NCI-H187 (cell line): ENCODE measurements at regions not wholly inside any gene's neighbourhood (a gene's known extent, or its start where the extent isn't known, plus 50 kb on each side); places are given as distances from the start of the nearest gene placed in this dataset.
"Not testable (repeated sequence)": the region's sequence is repeated elsewhere in the genome, so short reads cannot be mapped to it uniquely, and the experiment has no call there.

Source experiments
- DNase-seq, 2 experiments: peaks; one replicate each; lab custom pipeline; 2025; lab: John Stamatoyannopoulos, UW

DNA sequence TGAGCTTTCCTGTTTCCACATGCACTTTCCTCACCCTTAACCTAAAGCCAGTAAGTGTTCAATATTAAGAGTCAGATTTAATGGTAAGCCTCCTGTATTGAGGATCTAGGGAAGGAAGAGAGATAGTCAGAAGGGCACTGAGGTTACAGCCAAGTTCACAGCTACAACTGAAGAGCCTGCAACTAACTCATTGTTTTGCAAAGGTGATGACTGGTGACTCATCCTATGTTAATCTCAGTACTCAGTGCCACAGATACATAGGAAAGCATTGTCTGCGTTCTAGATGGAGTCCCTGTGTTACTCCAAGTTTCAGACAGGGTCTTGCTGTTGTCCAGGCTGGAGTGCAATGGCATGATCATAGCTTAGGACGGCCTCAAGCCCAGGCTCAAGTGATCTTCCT is 157.0 kb upstream of the RBM19 start:
- DNase-seq: no peak

DNA sequence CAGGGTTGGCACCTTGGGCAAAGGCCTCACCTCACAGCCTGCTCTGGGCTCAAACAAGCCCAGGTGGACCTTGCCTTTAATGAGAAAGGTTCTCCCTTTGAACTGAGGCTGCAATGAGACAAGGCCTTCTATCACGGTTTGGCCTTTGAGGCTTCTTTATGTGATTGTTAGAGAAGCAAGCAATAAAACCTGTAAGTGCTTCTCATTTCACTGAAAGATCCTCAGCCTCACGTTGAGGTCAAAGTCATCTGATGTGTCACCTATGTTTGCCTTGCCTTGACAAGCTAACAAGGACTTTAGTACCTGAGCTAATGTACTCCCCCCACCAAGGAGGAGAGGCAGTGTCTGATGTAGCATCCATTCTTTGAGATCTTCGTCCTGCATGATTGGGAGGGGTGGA is 155.9 kb upstream of the RBM19 start:
- no peak for DNase-seq

DNA sequence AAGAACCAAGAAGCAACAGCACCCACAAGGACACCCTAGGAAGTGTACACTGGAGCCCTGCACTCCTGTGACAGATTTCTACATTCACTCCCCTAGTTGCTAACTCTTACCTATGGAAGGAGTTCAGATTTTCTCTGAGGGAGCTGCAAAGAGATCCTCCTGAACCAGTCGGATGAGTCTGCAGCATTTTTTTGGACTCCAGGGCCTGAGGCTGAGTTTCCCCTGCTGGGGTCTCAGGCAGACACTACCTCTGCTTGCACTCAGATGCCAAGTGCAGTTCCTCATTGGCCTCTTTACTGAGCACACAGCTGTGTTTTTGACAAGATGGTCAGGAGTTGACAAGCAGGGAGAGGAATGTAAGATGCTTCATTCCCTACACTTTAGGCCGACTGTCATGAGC is 153.2 kb upstream of the RBM19 start:
- no peak for DNase-seq

DNA sequence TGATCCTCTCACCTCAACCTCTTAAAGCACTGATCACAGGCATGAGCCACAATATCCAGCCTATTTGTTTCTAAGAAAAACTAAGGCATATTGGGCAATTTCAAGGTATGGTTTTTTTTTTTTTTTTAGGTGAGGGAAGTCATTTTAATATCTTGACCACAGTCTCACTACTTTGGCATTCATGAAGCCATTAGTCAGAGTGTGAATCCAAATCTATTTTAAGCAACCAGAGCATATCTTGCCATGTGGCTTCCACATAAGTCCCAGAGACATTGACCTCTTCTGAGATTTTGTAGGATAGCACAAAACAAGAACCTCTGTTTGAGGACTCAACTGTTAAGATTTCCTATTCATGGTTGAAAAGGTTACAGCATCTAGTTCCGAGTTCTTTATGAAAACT is 130.3 kb upstream of the RBM19 start:
- DNase-seq: no peak

DNA sequence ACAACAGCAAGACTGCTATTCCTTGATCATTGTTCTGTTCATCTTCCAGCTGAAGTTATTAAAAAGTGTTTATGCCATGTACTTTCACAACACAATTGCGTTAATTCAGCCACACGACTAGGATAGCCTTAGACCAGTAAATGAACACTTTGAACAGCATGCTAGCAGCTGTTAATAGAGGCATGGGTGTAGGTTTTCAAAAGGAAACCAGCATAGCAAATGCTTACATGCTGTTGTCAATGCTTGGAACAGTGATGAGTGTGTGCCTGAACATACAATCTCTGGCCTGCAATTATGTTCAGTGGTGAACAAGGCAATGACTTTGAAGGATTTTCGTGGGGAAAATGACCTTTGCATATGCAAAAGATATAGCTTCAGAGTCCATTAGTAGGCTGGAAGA is 127.4 kb upstream of the RBM19 start:
- no peak for DNase-seq

DNA sequence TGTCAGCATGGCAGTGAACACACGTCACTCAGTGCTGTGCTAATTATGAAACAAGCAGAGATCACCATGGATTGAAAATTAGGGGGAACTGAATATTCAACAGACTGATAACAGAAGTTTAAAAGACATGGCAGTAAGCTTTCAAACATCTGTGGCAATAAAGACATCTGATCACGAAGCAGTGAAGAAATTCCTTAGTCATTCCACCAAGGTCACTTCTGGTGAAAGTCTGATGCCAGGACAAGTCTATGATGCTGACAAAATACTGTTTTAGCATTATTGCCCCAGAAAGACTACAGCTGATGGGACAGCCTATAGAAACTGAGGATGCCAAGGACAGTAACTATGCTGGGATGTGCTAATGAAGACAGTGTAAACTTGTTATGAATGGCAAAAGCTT is 126.9 kb upstream of the RBM19 start:
- no peak for DNase-seq

DNA sequence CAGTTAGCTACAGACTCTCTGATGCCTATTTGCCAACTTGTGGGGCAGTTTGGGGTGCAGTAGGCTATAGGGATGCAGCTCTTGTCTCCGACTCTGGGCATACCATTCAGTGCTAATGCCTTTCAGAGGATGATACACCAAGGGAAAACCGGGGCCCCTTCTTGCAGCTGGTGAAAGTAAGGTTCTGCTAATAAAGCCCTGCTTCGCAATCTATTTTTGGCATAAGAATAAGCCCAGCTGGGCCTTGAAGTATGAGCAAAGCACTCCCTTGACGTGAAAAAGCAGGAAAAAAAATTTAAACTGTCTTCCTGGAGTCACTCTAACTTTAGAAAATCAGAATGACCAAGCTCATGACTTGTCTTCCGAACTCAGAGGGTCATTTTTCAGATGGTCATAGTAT is 124.1 kb upstream of the RBM19 start:
- no peak for DNase-seq

DNA sequence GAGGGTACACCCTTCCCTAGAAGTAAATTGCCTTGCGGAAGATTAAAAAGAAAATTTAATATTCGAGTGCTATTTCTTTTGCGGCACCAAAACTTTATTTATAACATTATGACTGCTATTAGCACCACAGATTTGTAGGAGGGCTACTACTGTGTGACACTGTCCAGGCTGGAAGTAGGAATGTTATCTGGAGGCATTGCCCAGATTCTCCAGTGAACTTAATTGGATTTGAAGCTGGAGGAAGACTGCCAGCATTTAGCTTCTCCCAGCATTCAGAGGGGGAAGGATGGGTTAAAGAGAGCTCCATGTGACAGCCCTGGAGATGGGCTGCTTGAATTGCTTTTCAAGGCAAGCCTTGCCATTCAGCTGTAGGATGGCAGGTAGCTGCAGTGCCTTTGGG is 107.0 kb upstream of the RBM19 start:
- no peak for DNase-seq

DNA sequence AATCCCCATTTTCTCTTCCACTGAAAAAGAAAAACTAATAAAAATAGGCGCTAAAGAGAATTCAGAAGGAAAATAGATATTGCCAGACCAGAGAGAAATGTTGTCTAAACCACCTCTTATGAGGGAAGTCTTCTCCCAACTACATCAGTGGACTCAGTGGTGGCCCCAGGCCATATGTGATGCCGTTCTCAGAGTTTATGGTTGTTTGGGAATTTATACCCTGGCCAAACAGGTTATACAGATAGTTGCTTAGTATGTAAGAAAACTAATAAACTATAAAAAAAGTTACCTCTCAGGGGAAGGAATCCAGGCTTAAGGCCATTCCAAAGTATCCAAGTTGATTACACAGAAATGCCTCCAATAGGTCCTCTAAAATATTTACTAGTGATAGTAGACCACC is 103.4 kb upstream of the RBM19 start:
- DNase-seq: no peak

DNA sequence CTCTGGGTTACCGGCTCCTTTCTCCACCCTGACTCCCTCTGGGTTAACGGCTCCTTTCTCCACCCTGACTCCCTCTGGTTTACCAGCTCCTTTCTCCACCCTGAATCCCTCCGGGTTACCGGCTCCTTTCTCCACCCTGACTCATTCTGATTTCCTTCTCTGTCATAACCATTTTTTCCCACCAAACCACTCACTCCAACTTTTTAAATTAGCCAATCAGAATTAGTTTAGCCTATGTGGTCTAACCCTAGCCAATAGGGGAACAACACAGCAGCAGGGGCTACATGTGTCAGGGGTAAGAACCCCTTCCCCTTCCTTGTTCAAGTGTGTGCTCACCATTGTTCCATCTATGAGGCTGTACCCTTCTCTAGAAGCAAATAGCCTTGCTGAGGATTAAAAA is 98.4 kb upstream of the RBM19 start:
- no peak for DNase-seq

DNA sequence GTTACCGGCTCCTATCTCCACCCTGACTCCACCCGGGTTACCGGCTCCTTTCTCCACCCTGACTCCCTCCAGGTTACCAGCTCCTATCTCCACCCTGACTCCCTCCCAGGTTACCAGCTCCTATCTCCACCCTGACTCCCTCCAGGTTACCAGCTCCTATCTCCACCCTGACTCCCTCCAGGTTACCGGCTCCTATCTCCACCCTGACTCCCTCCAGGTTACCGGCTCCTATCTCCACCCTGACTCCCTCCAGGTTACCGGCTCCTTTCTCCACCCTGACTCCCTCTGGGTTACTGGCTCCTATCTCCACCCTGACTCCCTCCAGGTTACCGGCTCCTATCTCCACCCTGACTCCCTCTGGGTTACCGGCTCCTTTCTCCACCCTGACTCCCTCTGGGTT is 97.9 kb upstream of the RBM19 start:
- DNase-seq: not testable (repeated sequence)

DNA sequence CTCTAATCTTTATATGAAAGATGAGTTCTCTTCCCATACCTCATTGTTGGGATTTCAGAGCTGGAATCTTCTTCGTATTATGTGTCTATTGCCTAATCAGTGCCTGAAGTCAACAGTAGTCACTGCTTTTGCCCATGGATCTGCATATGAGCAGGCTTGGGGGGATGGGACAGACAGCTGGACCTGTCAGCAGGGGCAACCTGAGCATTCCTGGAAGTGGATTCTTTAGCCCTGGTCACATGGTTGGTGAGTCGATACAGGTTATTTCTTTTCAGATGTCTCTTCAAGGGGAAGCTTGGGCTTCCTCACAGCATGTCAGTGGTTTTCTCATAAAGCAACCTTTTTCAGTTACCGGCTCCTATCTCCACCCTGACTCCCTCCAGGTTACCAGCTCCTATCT is 97.3 kb upstream of the RBM19 start:
- DNase-seq: no peak

DNA sequence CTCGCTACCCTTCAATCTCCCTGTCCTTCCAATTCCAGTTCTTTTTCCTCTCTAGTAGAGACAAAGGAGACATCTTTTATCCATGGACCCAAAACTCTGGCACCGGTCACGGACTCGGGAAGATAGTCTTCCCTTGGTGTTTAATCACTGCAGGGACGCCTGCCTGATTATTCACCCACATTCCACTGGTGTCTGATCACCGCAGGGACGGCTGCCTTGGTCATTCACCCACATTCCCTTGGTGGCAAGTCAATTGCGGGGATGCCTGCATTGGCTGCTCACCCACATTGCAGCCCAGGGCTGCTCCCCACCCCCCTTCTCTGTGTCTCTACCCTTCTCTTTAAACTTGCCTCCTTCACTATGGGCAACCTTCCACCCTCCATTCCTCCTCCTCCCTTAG is 90.2 kb upstream of the RBM19 start:
- DNase-seq: not testable (repeated sequence)

DNA sequence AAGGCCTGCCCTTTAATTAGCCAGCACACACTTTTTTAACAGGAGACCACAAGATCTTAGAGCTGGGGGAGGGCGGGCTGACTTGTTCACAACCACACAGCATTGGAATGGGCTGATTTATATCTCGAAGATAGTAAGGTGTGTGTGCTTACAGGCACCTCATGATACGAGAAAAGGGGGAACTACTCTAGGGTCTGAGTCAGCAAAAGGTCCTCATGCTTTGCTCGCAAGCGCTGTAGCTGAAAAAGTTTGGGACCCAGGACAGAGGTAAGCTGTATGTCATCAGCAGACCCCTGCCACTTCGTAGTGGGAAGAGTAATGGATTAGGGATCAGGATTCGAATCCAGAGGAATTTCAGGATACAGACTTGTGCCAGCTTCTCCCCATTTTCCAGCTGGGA is 88.9 kb upstream of the RBM19 start:
- DNase-seq: no peak

DNA sequence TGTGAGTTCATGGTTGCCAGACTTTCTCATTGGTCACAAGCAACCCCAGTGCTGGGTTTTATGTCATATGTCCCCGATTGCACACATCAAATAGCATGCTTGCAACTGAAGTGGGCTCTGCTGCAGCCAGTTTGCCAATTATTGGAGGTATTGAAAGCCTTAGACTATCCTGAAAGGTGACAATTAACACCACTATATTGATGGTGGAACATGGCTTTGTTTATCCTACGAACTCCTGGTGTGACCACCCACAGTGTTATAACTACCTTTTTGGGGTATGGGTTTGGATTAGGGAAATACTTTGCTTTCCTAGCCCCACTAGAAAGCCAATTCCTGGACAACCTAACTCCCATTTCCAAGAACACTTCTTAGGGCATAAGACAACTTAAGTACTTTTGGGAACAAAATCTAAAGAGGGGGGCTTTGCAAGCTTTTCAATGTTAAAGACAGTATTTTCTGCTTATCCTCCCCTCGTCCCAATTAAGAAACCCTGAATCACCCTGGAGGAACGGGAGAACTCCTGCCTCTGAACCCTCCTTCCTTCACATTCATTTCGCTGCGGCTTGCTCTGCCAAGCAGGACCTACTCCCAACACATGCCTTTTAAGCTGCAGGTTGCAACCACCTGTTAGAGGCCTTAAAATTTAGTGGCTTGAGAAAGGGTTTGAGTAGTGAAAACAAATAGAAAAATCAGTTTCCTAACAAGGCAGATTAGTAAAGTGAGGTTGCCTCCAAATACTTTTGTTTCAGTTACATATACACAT is 80.3 kb upstream of the RBM19 start:
- DNase-seq: no peak

DNA sequence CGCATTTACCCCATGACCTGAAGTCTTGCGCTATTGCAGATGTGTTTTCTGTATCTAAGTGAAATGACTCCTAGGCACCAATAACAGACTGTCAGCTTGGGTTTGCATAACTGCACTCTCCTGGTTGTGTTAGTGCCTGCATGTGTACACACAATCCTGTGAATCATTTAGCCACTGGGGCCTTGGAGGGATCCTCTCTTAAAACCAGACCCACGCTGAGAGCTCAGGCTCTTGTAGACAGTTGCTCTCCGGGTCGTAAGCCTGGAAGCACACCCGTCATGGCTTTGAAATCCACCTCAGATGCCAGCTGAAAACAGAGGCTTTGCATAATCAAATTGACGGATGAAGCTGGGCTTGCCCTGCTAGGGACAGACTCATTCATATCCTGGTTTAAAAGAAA is 79.2 kb upstream of the RBM19 start:
- DNase-seq: no peak

DNA sequence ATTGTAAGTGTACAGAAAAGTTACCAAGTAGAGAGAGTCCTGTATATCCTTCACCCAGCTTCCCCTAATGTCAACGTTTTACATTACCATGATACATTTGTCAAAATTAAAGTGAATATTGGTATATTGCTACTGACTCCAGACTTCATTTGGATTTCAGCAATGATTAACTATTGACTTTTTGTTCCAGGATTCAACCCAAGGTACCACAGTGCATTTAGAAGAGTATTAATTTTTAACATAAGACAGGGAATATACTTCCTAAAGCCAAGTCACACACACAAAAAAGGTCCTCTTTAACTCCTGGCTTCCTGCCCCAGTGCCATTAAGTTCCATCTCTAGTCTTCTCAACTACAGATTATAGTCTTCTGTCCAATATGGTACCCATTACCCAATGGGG is 75.5 kb upstream of the RBM19 start:
- no peak for DNase-seq

DNA sequence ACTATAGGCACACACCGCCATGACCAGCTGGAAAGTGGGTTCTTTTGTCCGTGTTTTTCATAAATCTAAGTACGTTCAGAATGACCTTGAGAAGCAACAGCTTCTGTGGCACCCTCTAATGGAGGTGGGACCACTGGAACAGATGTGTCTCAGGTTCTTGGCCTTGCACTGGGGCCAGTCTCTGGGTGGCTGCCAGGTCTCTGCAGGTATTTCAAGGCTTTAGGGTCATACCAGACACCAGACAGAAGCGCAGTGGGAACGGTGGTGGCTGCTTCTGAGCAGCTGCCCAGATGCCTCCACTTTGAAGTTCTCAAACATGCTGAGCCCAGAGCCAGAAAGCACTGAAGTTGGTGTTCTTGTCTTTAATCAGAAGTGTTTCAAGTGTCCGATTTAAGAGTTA is 75.0 kb upstream of the RBM19 start:
- DNase-seq: no peak

DNA sequence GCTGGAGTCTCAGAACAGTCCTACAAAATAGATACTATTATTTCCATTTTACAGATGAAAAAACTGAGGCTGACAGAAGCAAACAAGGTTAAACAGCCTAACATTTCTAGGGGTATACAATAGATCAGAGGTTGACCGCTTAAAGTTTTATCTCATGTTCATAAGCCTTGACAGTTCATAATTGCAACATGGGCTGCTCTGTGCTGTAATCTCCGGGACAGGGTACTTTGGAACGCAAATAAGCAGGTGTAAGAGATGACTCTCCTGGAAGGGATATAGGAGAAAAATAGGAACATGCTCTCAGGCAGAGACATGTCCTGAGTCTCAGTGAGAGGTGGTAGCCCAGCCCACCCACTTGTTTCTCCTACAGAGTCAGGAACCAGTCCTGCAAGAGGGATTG is 72.8 kb upstream of the RBM19 start:
- DNase-seq: no peak

DNA sequence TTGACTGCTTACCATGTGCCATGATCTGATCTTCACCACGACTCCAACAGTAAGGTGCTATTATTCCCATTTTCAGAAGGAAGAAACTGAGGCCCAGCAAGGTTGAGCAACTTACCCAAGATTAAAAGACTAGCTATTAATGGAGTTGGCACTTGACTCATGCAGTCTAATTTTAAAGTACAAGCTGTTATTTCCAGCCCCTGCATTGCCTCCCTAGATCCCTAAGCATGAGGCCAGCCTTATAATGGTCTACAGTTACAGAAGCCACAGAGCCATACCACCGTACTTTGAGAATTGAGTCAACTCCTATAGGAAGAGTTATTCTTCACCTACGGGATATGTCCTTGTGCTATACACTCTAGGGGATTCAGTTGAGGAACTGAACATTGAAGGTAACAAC is 66.7 kb upstream of the RBM19 start:
- no peak for DNase-seq

DNA sequence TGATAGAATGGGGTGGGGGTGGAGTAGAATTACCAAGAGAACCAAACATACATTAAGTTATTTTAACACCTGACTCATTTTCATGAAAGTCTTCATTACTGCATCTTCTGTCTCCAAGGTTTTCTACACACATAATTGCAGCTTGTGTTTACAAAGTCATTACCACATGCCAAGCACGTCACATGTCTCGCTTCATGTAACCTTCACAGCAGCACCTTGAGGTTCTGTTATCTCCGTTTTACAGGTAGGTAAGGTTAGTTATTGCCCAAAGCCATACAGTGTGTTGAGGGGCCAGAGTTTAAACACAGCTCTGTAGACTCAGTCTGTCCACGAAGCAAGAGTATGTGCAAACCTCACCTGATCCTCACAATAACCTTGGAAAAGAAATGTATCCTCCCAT is 64.3 kb upstream of the RBM19 start:
- DNase-seq: no peak

DNA sequence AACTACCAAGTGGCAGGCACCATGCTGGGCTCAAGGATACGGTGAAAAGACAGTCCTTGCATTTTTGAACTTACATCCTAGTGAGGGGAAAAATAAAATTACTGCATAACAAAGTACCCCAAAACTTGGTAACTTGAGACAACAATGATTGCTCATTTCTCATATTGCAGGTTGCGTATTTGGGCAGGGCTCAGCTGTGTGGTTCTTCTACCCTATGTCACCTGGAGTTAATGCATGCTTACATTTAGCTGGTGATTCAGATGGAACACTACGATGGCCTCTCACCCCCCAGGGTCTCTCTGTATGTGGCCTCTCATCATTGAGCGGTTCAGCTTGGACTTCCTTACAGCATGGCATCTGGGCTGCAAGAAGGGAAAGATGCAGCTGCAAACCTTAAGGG is 60.7 kb upstream of the RBM19 start:
- no peak for DNase-seq

DNA sequence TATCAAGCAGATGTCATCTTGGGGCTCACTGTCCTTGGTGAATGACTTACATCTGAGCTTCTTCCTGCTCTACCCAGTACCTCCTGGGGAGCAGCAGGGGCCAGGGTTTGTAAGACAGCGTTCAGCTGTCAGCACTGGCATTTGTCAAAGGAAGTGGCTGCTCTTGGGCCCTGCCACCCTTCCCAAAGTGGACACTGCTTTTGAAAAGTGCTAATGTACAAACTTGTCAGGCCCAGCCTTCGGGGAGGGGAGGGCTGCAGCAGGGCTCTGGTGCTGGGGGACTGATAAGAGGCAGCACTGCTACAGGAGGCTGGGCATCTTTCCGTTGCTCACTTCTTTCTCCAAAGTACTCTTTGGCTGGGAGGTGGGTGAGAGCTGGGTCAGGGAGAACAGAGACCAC is 59.8 kb upstream of the RBM19 start:
- no peak for DNase-seq

DNA sequence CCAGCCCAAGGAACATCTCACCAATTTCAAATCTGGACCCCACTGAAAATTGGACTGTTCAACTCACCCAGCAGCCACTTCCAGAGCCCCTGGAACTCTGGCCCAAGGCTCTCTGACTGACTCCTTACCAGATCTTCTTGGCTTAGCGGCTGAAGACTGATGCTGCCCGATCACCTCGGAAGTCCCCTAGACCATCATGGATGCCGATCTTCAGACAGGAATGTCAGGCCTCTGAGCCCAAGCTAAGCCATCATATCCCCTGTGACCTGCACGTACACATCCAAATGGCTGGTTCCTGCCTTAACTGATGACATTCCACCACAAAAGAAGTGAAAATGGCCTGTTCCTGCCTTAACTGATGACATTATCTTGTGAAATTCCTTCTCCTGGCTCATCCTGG is 56.0 kb upstream of the RBM19 start:
- not testable (repeated sequence) for DNase-seq

DNA sequence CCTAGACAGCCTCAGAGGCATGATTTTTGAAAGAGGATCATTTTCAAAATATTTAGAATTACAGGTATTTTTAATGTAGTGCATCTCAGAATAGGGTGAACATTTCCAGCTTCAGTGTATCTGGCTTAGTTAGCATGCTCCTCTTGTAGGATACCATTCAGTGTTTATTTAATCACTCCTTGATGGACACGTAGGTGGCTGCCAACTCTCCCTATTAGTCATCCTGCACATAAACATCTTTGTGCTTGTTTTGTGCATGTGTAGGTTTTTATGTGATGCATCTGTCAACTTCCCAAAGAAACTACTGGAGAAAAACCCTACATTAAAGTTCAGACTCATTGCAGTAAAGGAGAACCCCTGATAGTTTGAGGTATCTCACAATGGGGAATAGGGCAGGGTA is 52.5 kb upstream of the RBM19 start:
- DNase-seq: no peak
